MG63 (cell line): ENCODE measurements at regions not wholly inside any gene's neighbourhood (a gene's known extent, or its start where the extent isn't known, plus 50 kb on each side); places are given as distances from the start of the nearest gene placed in this dataset.
"Not testable (repeated sequence)": the region's sequence is repeated elsewhere in the genome, so short reads cannot be mapped to it uniquely, and the experiment has no call there.

Experiments
- DNase-seq: peaks from one replicate; pipeline ENCODE4 v3.0.0-alpha.2; 2020
- H3K27me3 ChIP-seq: fragments of 250-450 bp; sonication (Bioruptor Pico); 2 replicates; pipeline ENCODE4 v1.5.1; 2020; ENCODE audit warnings: mild to moderate bottlenecking, moderate library complexity
- H3K36me3 ChIP-seq: fragments of 250-450 bp; sonication (Bioruptor Pico); 2 replicates; pipeline ENCODE4 v1.5.1; 2020; ENCODE audit warnings: mild to moderate bottlenecking, moderate library complexity
- H3K4me3 ChIP-seq: fragments of 250-450 bp; sonication (Bioruptor Pico); 2 replicates; pipeline ENCODE4 v1.5.1; 2020; ENCODE audit warnings: mild to moderate bottlenecking, moderate library complexity
- H3K9me3 ChIP-seq: fragments of 250-450 bp; sonication (Bioruptor Pico); 2 replicates; pipeline ENCODE4 v1.5.1; 2020; ENCODE audit warnings: mild to moderate bottlenecking, moderate library complexity

GRCh38 chr13:94854688-94855087, 142.3 kb upstream of the SOX21 start:
- no peak for DNase-seq
- H3K27me3 ChIP-seq = peaks cover 10% of the 10 kb centered on the region; the same call in 1 of the 2 replicates
- H3K4me3 ChIP-seq = no peak overlapping the region
- no peaks in the 10 kb centered on the region for H3K9me3 ChIP-seq
- no peaks in the 10 kb centered on the region for H3K36me3 ChIP-seq

- H3K9me3 ChIP-seq = no peaks in the 10 kb centered on the region
- DNase-seq = no peak
Observed at GRCh38 chr13:94851576-94851975, 139.2 kb upstream of the SOX21 start.

GRCh38 chr13:94849254-94849653, 136.9 kb upstream of the SOX21 start:
- H3K27me3 ChIP-seq = peaks cover 10% of the 10 kb centered on the region; the same call in 1 of the 2 replicates
- no peaks in the 10 kb centered on the region for H3K36me3 ChIP-seq
- H3K4me3 ChIP-seq = no peak overlapping the region
- no peak for DNase-seq
- H3K9me3 ChIP-seq = no peaks in the 10 kb centered on the region

More at GRCh38 chr13:94851576-94851975, 139.2 kb upstream of the SOX21 start:
- Histone ChIP-seq H3K4me3 (no peak overlapping the region), H3K36me3 (no peaks in the 10 kb centered on the region), H3K27me3 (peaks cover 10% of the 10 kb centered on the region; the same call in 1 of the 2 replicates)

GRCh38 chr13:94842901-94843300, 130.6 kb upstream of the SOX21 start:
- Histone ChIP-seq H3K27me3 (peaks cover 4% of the 10 kb centered on the region; the same call in 1 of the 2 replicates), H3K9me3 (no peaks in the 10 kb centered on the region), H3K4me3 (no peak overlapping the region), H3K36me3 (no peaks in the 10 kb centered on the region)
- DNase-seq = no peak

- not testable (repeated sequence) for H3K9me3 ChIP-seq, H3K36me3 ChIP-seq, H3K4me3 ChIP-seq, DNase-seq, H3K27me3 ChIP-seq
Observed at GRCh38 chr13:94837056-94837455, 124.7 kb upstream of the SOX21 start.

- Histone ChIP-seq H3K4me3 (no peak overlapping the region), H3K36me3 (no peaks in the 10 kb centered on the region), H3K9me3 (no peaks in the 10 kb centered on the region), H3K27me3 (no peaks in the 10 kb centered on the region)
- no peak for DNase-seq
Observed at GRCh38 chr13:94829837-94830365, 117.6 kb upstream of the SOX21 start.

GRCh38 chr13:94829185-94829836, 117.0 kb upstream of the SOX21 start:
- no peaks in the 10 kb centered on the region for H3K36me3 ChIP-seq
- H3K4me3 ChIP-seq = no peak overlapping the region
- H3K27me3 ChIP-seq = no peaks in the 10 kb centered on the region
- DNase-seq = no peak
- H3K9me3 ChIP-seq = no peaks in the 10 kb centered on the region

GRCh38 chr13:94827566-94827965, 115.2 kb upstream of the SOX21 start:
- Histone ChIP-seq H3K4me3 (no peak overlapping the region), H3K36me3 (no peaks in the 10 kb centered on the region), H3K27me3 (no peaks in the 10 kb centered on the region), H3K9me3 (no peaks in the 10 kb centered on the region)
- no peak for DNase-seq

GRCh38 chr13:94825507-94825906, 113.2 kb upstream of the SOX21 start:
- no peak for DNase-seq
- H3K4me3 ChIP-seq = no peak overlapping the region

GRCh38 chr13:94824601-94825000, 112.3 kb upstream of the SOX21 start:
- no peak for DNase-seq
- Histone ChIP-seq H3K9me3 (no peaks in the 10 kb centered on the region), H3K36me3 (no peaks in the 10 kb centered on the region), H3K27me3 (no peaks in the 10 kb centered on the region; the same call in 1 of the 2 replicates), H3K4me3 (no peak overlapping the region)

More at GRCh38 chr13:94825507-94825906, 113.2 kb upstream of the SOX21 start:
- Histone ChIP-seq H3K27me3 (no peaks in the 10 kb centered on the region; the same call in 1 of the 2 replicates), H3K9me3 (no peaks in the 10 kb centered on the region), H3K36me3 (no peaks in the 10 kb centered on the region)

- no peak overlapping the region for H3K4me3 ChIP-seq
- no peak for DNase-seq
- H3K27me3 ChIP-seq = no peaks in the 10 kb centered on the region; the same call in 1 of the 2 replicates
- H3K36me3 ChIP-seq = no peaks in the 10 kb centered on the region
- H3K9me3 ChIP-seq = no peaks in the 10 kb centered on the region
Observed at GRCh38 chr13:94822356-94822755, 110.0 kb upstream of the SOX21 start.

- no peak for DNase-seq
- H3K9me3 ChIP-seq = no peaks in the 10 kb centered on the region
- H3K36me3 ChIP-seq = no peaks in the 10 kb centered on the region
- no peak overlapping the region for H3K4me3 ChIP-seq
- H3K27me3 ChIP-seq = no peaks in the 10 kb centered on the region; the same call in none of the 2 replicates
Observed at GRCh38 chr13:94816256-94816655, 103.9 kb upstream of the SOX21 start.

- Histone ChIP-seq H3K27me3 (no peaks in the 10 kb centered on the region; the same call in none of the 2 replicates), H3K4me3 (no peak overlapping the region), H3K36me3 (no peaks in the 10 kb centered on the region), H3K9me3 (no peaks in the 10 kb centered on the region)
- no peak for DNase-seq
Observed at GRCh38 chr13:94813920-94814475, 101.7 kb upstream of the SOX21 start.

GRCh38 chr13:94811753-94812152, 99.4 kb upstream of the SOX21 start:
- Histone ChIP-seq H3K36me3 (no peaks in the 10 kb centered on the region), H3K27me3 (no peaks in the 10 kb centered on the region; the same call in 1 of the 2 replicates), H3K4me3 (no peak overlapping the region), H3K9me3 (no peaks in the 10 kb centered on the region)
- DNase-seq = no peak

- H3K9me3 ChIP-seq = no peaks in the 10 kb centered on the region
- H3K36me3 ChIP-seq = no peaks in the 10 kb centered on the region
- no peak overlapping the region for H3K4me3 ChIP-seq
- H3K27me3 ChIP-seq = no peaks in the 10 kb centered on the region
- no peak for DNase-seq
Observed at GRCh38 chr13:94800423-94800822, 88.1 kb upstream of the SOX21 start.

GRCh38 chr13:94799299-94799698, 87.0 kb upstream of the SOX21 start:
- Histone ChIP-seq H3K4me3 (no peak overlapping the region), H3K36me3 (no peaks in the 10 kb centered on the region), H3K9me3 (no peaks in the 10 kb centered on the region), H3K27me3 (no peaks in the 10 kb centered on the region)
- no peak for DNase-seq

- DNase-seq = no peak
- Histone ChIP-seq H3K27me3 (no peaks in the 10 kb centered on the region), H3K36me3 (no peaks in the 10 kb centered on the region), H3K9me3 (no peaks in the 10 kb centered on the region), H3K4me3 (no peak overlapping the region)
Observed at GRCh38 chr13:94798738-94799137, 86.4 kb upstream of the SOX21 start.

- H3K9me3 ChIP-seq = no peaks in the 10 kb centered on the region
- no peak for DNase-seq
- no peaks in the 10 kb centered on the region for H3K27me3 ChIP-seq
- H3K4me3 ChIP-seq = no peak overlapping the region
- no peaks in the 10 kb centered on the region for H3K36me3 ChIP-seq
Observed at GRCh38 chr13:94795292-94795691, 82.9 kb upstream of the SOX21 start.
